Activated gamma-delta T cell treated with anti-CD3 and anti-CD28 coated beads, Interleukin-2, amount 50 U/mL, for 16 hours (primary cell): ENCODE measurements at regions not wholly inside any gene's neighbourhood (a gene's known extent, or its start where the extent isn't known, plus 50 kb on each side); places are given as distances from the start of the nearest gene placed in this dataset.

Source experiments
- DNase-seq: peaks from one replicate; pipeline ENCODE4 v3.0.0-alpha.2; 2020; ENCODE audit warnings: low read depth

DNA sequence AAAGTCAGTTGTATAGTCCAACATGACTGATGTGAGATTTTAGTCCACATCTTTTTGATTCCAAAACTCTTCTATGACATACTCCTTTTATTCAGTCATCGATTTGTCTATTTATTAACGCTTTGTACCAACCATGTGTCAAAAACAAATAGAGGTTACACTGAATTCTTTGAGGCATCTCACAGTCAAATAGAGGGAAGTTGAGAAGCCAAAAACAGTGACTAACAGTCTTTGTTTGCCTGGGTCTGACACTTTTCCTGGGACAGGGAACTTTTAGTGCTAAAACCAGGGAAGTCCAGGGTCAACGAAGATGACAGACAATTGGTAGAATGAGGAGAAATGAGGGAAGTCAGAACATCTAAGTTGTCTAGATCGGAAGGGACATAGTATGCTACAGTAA, 169.9 kb upstream of the HS3ST1 start:
- DNase-seq, result no peak

GRCh38 chr4:11597506-11597905, 168.8 kb upstream of the HS3ST1 start:
- DNase-seq, result no peak

- no peak for DNase-seq
Measured at GRCh38 chr4:11596989-11597388, 168.3 kb upstream of the HS3ST1 start.

- DNase-seq, result no peak
Measured at GRCh38 chr4:11593576-11594116, 165.0 kb upstream of the HS3ST1 start.

GRCh38 chr4:11592276-11592675, 163.6 kb upstream of the HS3ST1 start:
- no peak for DNase-seq

- DNase-seq, result no peak
Measured at GRCh38 chr4:11590132-11590531, 161.4 kb upstream of the HS3ST1 start.

- no peak for DNase-seq
Measured at GRCh38 chr4:11589676-11590075, 161.0 kb upstream of the HS3ST1 start.

DNA sequence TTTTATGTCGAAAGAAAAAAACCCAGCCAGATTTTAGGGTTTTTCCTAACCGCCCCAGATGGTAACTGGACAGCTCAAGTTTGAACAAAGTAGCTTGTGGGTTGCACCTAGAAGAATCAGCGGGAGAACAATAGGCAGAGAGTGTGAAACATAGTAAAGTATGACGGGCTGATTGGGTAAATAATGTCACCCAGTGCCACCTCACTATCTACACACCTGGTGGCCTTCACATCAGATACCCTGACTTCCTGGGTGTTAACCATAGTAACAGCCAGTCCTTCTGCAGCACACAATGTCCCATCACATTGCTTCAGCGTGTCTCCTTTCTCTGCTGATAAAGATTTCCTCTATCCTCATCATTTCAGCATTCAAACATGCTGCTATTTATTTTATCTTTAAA, 159.1 kb upstream of the HS3ST1 start:
- no peak for DNase-seq

DNA sequence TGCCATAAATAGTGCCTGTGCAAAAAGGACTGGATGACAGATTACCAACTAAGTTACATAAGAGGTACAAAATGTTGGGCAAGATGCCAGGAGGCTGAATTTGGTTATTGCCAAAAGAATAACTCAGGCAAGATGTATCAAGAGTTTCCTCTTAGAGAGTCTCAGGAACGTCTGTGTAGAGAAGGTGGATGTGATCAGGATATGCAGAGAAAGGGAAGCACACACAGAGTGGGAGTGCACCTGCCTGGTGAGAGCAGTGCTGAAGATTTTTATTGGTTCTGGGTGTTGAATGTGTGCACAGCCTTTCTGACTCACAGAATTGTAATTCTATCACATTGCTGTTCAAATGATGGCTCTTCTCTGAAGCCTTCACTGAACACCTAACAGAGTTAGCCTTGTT, 156.8 kb upstream of the HS3ST1 start:
- DNase-seq, result no peak

DNA sequence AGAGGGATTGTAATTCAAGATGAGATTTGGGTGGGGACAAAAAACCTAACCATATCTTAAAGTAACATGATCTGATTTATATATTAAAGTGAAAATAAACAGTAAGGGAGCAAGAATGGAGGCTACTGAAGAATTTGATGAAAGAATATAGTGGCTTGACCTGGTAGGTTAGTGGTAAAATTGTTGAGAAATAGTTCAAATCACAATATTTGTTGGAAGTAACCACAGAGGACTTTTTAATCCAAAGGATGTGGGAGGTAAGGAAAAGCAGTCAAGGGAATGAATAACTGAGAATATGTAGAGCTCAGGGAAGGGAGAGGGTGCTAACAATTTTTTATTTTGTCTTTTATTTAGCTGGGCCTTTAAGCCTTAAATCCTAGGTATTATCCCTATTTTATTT, 139.8 kb upstream of the HS3ST1 start:
- no peak for DNase-seq

- no peak for DNase-seq
Measured at GRCh38 chr4:11566444-11567022, 137.8 kb upstream of the HS3ST1 start.

DNA sequence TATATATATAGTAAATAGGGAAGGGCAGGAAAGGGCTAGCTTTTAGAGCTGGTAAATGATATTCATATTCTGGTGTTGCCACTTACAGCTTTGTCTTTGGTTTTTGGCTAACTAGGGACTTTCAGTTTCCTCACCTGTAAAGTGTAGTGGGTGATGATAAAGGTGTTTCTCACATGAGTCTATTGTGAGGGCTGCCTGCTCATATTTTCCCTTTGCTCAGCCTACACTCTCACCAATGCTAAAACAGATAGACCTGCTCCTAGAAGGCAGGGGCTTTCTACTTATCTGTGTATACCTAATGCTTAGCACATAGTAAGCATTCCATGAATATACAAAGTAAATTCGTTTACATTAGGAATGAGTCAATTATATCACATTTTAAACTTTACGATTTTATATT, 137.2 kb upstream of the HS3ST1 start:
- DNase-seq, result no peak

DNA sequence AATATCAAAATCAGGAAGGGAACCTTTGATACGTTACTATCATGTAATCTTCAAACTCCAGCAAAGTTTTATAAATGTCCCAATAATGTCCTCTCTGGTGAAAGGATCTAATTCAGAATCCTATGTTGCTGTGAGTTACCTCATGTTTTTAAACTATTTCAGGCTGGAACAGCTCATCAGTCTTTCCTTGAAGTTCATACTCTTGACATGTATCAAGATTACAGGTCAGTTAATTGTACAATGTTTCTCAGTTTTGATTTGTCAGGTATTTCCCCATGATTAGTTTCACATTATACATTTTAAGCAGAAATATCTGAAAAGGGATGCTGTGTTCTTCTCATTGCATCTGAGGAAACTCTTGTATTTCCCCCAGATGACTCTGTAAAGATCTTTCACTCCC, 136.5 kb upstream of the HS3ST1 start:
- DNase-seq, result no peak

- DNase-seq, result no peak
Measured at GRCh38 chr4:11564021-11564420, 135.3 kb upstream of the HS3ST1 start.

- DNase-seq, result no peak
Measured at GRCh38 chr4:11549525-11549924, 120.8 kb upstream of the HS3ST1 start.

DNA sequence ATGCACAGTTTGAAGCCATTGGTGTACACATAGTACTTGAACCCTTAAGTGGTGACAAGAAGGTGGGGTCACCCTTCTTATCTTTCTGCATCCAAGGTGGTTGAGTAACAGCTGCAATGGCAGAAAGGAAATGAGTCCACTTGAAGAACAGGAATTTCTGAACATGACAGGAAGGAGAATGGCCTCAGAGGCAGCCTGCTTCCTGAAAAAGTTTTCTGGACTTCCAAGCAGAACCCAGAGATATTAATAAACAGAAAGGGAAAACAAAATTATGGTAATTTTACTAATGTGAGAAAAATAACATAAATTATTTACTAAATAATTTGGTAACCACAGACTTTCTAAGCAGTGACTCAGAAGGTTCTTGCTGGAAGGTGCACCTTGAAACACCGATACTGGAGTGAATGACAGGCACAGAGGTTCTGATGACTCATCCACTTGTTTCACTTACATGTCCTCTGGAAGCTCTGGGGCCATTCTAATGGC, 119.9 kb upstream of the HS3ST1 start:
- no peak for DNase-seq

- no peak for DNase-seq
Measured at GRCh38 chr4:11546391-11547175, 117.9 kb upstream of the HS3ST1 start.

DNA sequence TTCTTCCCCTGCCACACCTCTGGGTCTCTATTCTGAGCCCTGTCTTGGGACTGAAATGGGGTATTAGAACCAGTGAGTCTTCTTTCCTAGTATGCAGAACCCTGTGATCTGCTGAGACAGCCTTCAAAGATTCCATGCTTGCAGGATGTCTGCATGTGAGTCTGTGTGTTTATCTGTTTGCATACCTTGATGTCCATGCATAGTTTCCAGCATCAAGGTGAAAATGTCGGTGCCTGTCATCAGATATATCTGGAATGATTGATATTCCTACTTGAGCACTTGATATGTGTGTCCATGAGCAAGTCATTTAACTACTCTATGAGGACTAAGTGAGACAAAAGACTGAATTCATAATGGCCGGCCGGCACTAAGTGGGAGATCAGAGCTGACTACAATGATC, 117.0 kb upstream of the HS3ST1 start:
- DNase-seq, result no peak

GRCh38 chr4:11544211-11544610, 115.5 kb upstream of the HS3ST1 start:
- DNase-seq, result no peak

- DNase-seq, result no peak
Measured at GRCh38 chr4:11543706-11544105, 115.0 kb upstream of the HS3ST1 start.

GRCh38 chr4:11542952-11543351, 114.3 kb upstream of the HS3ST1 start:
- DNase-seq, result no peak

DNA sequence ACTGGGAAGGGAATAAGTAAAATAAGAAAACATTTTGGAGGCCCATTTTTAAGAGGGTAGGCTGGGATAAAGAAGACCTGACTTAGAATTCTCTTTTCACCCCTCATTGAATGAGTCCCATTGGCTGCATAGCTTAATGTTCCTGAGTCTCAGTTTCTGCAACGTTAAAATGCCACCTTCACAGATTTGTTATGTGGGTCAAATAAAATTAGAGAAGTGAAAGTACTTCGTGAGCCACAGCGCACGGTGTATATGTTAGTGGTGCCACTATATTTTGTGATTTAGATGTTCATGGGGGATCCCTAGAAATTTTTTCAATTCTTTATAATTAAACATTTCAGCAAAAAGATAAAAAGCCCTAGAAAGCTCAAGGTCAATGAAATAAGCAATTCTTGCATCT, 109.2 kb upstream of the HS3ST1 start:
- DNase-seq, result no peak

GRCh38 chr4:11535333-11535732, 106.6 kb upstream of the HS3ST1 start:
- no peak for DNase-seq
